OCI-LY3 (cell line): ENCODE measurements at regions not wholly inside any gene's neighbourhood (a gene's known extent, or its start where the extent isn't known, plus 50 kb on each side); places are given as distances from the start of the nearest gene placed in this dataset.

Experiments used
- CTCF ChIP-seq: fragments of 200-600, 300-600 bp; sonication (generic); IDR thresholded peaks from 2 replicates; pipeline ENCODE4 v1.5.1; 2014; ENCODE audit warnings: antibody characterized with exemption, low read length, low read depth
- EZH2phosphoT487 ChIP-seq: fragments of 200-600 bp; shearing (Covaris generic); IDR thresholded peaks from 2 replicates; pipeline ENCODE4 v1.6.1; 2018; ENCODE audit warnings: antibody characterized with exemption, mixed run types, low read depth

- TF ChIP-seq CTCF (no peak), EZH2phosphoT487 (no peak)
Observed at GRCh38 chr16:66220702-66221101, 145.8 kb upstream of the CDH5 start.
